GM12864 (cell line): ENCODE measurements at regions not wholly inside any gene's neighbourhood (a gene's known extent, or its start where the extent isn't known, plus 50 kb on each side); places are given as distances from the start of the nearest gene placed in this dataset.
"Not testable (repeated sequence)": the region's sequence is repeated elsewhere in the genome, so short reads cannot be mapped to it uniquely, and the experiment has no call there.

ENCODE experiments used
- DNase-seq: peaks from one replicate; pipeline ENCODE4 v3.0.0-alpha.2; 2011; ENCODE audit warnings: low read depth
- H3K4me3 ChIP-seq: 2 replicates; pipeline ENCODE4 v1.5.1; 2011; ENCODE audit warnings: mild to moderate bottlenecking, low read depth, low read length, control low read depth
- TF ChIP-seq, protein P1 (sequence below): IDR thresholded peaks from 2 replicates; pipeline ENCODE4 v1.5.1; 2011; ENCODE audit warnings: low read depth, mild to moderate bottlenecking, moderate library complexity, low read length, control low read depth, inconsistent platforms; ENCODE audit errors: missing control alignments

DNA sequence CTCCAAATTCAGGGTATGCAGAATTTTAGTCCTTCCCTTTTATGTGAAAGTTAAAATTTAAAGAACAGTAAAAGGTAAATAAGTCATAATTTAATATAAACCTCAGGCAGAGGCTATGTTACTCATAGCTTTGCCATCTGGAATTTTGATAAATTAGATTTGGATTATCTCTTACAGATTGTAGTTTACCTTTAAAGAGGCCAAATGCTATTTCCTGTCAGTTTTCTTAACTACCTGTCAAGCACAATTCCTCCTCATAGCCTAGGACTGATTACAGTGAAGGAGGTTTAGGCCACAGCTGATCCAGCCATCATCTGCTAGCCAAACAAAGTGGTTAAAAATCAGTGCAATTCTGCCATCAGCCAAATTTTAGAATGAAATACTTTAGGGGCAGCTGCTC is 128.1 kb downstream of the MFAP3L start:
- TF ChIP-seq, protein P1, sequence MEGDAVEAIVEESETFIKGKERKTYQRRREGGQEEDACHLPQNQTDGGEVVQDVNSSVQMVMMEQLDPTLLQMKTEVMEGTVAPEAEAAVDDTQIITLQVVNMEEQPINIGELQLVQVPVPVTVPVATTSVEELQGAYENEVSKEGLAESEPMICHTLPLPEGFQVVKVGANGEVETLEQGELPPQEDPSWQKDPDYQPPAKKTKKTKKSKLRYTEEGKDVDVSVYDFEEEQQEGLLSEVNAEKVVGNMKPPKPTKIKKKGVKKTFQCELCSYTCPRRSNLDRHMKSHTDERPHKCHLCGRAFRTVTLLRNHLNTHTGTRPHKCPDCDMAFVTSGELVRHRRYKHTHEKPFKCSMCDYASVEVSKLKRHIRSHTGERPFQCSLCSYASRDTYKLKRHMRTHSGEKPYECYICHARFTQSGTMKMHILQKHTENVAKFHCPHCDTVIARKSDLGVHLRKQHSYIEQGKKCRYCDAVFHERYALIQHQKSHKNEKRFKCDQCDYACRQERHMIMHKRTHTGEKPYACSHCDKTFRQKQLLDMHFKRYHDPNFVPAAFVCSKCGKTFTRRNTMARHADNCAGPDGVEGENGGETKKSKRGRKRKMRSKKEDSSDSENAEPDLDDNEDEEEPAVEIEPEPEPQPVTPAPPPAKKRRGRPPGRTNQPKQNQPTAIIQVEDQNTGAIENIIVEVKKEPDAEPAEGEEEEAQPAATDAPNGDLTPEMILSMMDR, result no peak
- H3K4me3 ChIP-seq, result no peak overlapping the region
- no peak for DNase-seq

DNA sequence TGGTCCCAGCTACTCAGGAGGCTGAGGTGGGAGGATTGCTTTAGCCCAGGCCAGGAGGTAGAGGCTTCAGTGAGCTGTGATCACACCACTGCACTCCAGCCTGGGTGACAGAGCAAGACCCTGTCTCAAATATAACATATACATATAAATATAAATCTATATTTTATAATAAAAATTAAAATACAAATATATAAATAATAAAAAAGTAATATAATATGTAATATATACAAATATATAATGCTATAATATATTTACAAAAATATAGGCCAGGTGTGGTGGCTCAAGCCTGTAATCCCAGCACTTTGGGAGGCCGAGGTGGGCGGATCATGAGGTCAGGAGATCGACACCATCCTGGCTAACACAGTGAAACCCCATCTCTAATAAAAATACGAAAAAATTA is 131.4 kb downstream of the MFAP3L start:
- H3K4me3 ChIP-seq, DNase-seq: not testable (repeated sequence)

DNA sequence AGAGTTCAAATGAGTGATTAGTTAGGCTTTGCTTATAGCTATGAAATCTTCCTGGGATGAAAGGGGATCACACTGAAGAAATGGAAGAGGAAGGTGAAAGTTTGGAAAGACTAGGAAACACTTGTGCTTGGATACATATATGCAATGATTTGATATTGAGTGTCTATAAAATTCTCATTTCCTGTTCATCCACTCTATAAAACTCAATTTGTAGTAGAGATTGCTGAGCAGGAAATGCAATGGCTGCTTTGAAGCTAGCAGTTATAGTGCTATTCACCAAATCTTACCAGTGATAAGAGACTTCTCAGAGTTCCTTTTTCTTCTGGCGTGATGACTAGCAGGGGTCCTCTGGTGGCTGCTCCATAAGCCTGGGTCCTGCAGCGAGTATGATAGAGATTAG is 128.1 kb upstream of the HPF1 start:
- TF ChIP-seq, protein P1, result no peak
- H3K4me3 ChIP-seq, result no peak overlapping the region
- no peak for DNase-seq

DNA sequence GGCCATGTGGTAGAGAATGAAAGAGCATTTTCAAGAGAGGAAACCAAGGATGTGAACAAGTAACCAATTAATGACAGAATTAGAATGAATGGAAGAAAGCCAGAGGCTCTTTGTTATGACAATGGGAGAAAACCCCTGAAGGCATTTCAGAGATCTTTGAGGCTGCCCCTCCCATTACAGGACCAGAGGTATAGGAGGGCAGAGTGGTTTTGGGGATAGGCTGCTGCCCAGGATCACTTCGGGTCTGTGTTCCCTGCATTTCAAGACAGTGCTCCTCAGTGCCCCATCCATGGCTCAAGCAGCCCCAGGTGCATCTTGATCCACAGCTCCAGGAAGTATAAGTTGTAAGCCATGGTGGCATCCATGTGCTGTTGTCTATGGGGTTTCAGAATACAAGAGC is 124.0 kb upstream of the HPF1 start:
- H3K4me3 ChIP-seq, result no peak overlapping the region
- DNase-seq, result no peak
- TF ChIP-seq, protein P1, result no peak

DNA sequence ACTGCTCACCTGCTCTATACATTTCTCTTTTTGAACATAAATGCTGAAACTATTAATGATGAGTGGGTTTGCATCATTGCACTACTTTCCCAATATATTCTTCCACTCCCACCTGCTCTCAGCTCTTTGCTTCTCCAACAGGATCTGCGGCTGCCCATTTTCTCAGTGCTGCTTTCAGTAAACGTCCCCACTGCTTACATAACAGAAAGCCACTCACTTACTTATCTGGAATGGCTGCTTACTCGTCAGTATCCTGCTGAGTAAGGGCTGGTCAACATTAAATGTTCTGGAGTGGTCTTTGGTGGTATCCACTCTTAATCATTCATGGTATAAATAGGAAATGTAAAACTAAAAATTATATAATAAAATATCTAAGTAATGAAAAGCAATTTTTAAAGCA is 112.8 kb upstream of the HPF1 start:
- no peak for DNase-seq
- H3K4me3 ChIP-seq, result no peak overlapping the region
- TF ChIP-seq, protein P1, result no peak

DNA sequence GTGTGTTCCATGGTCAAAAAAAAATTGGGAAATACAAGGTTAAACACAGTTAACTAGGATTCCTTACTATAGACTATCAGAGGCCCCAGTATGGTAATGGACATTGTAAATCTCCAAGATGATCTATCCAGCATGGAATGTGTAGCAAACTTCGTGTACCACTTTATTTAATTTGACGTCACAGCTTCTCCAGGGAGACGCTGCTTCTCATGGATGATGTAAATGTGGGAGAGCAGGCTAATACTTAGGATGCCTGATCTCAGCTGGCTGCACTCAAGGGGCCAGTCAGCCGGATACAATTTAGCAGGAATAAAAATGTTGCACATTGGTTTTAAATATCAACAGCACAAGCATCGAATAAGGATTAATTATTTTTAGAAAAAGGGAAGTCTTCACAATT is 111.7 kb upstream of the HPF1 start:
- DNase-seq, result no peak
- TF ChIP-seq, protein P1, result no peak
- H3K4me3 ChIP-seq, result no peak overlapping the region

DNA sequence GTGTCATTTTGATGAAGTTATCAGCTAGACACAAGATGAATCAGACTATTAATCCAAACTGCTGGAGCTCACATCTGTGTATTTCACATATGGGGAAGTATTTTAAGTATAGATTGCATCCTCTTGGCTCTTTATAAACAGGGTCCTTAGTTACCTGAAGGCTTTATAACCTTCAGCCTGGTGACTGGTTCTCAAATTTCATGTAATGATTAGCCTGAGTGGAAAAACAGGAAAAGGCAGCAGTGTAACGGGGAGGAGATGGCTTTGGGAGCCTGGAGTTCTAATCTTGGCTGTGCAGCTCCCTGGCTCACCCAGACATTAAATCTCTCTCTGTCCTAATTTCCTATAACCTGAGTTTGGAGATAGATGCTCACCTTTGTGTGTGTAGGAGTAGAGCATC is 103.8 kb upstream of the HPF1 start:
- no peak overlapping the region for H3K4me3 ChIP-seq
- TF ChIP-seq, protein P1, result no peak
- no peak for DNase-seq
